ENCODE measurements at regions not wholly inside any gene's neighbourhood (a gene's known extent, or its start where the extent isn't known, plus 50 kb on each side); places are given as distances from the start of the nearest gene placed in this dataset.

GRCh38 chr3:159789742-159790635 is 198.6 kb upstream of the IL12A start:
- Histone ChIP-seq H3K36me3 (ENCODE audit: control insufficient read depth in 2 of 3, insufficient read depth in 3 of 3, low read length in 3 of 3) (no peaks in the 10 kb centered on the region), H3K27ac (ENCODE audit: low read depth, low read length) (no peak overlapping the region), H3K27me3 (ENCODE audit: control insufficient read depth in 2 of 2, insufficient read depth in 2 of 2, low read length in 2 of 2) (no peaks in the 10 kb centered on the region), H3K4me3 (ENCODE audit: low read length) (no peak overlapping the region), H3K9me3 (ENCODE audit: control insufficient read depth in 2 of 3, low read length in 3 of 3) (no peaks in the 10 kb centered on the region), H3K4me1 (ENCODE audit: control insufficient read depth in 2 of 2, insufficient read depth in 2 of 2, low read length in 2 of 2) (no peaks in the 10 kb centered on the region)
- DNase-seq (no peak), ATAC-seq (no peak)
- CTCF ChIA-PET, result no interaction called here
- peaks cover 7 to 18% (median 9%) of the 10 kb centered on the region in 5 donors for H3K27me3 Mint-ChIP-seq
- POLR2A ChIA-PET, result no interaction called here
- no peak overlapping the region for H3K4me3 Mint-ChIP-seq
- H3K4me1 Mint-ChIP-seq, result no peaks in the 10 kb centered on the region
- H3K36me3 Mint-ChIP-seq, result no peaks in the 10 kb centered on the region
- no peak overlapping the region for H3K27ac Mint-ChIP-seq
- no peaks in the 10 kb centered on the region for H3K9me3 Mint-ChIP-seq
- intact Hi-C loops (cut with micrococcal nuclease), result no loop called here

DNA sequence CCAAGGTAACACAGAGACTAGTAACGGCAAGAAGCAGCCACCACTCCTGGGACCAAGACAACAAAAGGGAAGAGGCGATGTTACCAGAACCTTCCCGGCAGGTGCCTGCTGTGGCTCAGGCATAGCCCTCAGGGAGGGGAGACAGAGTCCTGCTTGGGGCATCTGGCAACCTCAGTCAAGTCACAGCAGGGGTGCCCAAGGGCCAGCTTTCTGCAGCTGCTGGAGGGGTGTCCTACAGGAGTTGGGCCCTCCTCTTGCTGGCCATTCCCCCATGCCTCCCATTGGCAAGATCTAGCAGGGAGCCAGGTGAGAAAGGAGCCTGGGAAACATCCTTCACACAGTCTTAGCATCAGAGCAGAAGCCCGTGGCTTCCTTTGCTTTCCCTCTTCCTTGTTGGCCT is 197.3 kb upstream of the IL12A start:
- CTCF ChIA-PET, result no interaction called here
- H3K4me3 Mint-ChIP-seq, result no peak overlapping the region

DNA sequence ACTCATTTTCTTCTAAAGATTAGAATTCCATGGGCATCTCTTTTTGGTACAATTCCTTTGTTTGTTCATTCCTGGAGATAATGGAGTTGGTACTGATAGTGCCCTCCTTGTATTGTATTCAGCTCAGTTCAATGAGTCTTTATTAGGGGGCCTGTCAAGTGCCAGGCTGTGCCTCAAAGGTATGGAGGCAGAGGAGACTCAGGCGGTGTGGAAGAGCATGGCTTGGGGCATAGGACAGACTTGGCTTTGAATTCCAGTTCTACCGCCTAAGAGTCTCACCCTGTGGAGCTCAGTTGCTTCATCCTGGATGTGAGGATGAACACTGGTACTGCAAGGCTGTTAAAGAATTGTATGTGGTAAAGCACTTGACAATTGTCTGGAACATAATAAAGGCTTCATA is 196.6 kb upstream of the IL12A start:
- peaks cover 6 to 17% (median 10%) of the 10 kb centered on the region in 5 donors for H3K27me3 Mint-ChIP-seq
- no peaks in the 10 kb centered on the region for H3K4me1 Mint-ChIP-seq
- no peak overlapping the region for H3K27ac ChIP-seq (ENCODE audit: low read depth, low read length)
- H3K36me3 Mint-ChIP-seq, result no peaks in the 10 kb centered on the region
- H3K9me3 Mint-ChIP-seq, result no peaks in the 10 kb centered on the region
- ChIA-PET POLR2A (no interaction called here), CTCF (no interaction called here)
- ATAC-seq (no peak), DNase-seq (no peak)
- intact Hi-C loops (cut with micrococcal nuclease), result no loop called here
- H3K4me1 ChIP-seq (ENCODE audit: control insufficient read depth in 2 of 2, insufficient read depth in 2 of 2, low read length in 2 of 2), result no peaks in the 10 kb centered on the region
- H3K36me3 ChIP-seq (ENCODE audit: control insufficient read depth in 2 of 3, insufficient read depth in 3 of 3, low read length in 3 of 3), result no peaks in the 10 kb centered on the region
- no peak overlapping the region for H3K4me3 ChIP-seq (ENCODE audit: low read length)
- no peak overlapping the region for H3K4me3 Mint-ChIP-seq
- H3K27me3 ChIP-seq (ENCODE audit: control insufficient read depth in 2 of 2, insufficient read depth in 2 of 2, low read length in 2 of 2), result no peaks in the 10 kb centered on the region
- H3K9me3 ChIP-seq (ENCODE audit: control insufficient read depth in 2 of 3, low read length in 3 of 3), result no peaks in the 10 kb centered on the region
- H3K27ac Mint-ChIP-seq, result no peak overlapping the region

More for the DNA sequence above, 197.3 kb upstream of the IL12A start:
- DNase-seq (no peak), ATAC-seq (no peak)
- Histone ChIP-seq H3K36me3 (ENCODE audit: control insufficient read depth in 2 of 3, insufficient read depth in 3 of 3, low read length in 3 of 3) (no peaks in the 10 kb centered on the region), H3K4me1 (ENCODE audit: control insufficient read depth in 2 of 2, insufficient read depth in 2 of 2, low read length in 2 of 2) (no peaks in the 10 kb centered on the region), H3K27me3 (ENCODE audit: control insufficient read depth in 2 of 2, insufficient read depth in 2 of 2, low read length in 2 of 2) (no peaks in the 10 kb centered on the region), H3K4me3 (ENCODE audit: low read length) (no peak overlapping the region), H3K27ac (ENCODE audit: low read depth, low read length) (no peak overlapping the region), H3K9me3 (ENCODE audit: control insufficient read depth in 2 of 3, low read length in 3 of 3) (no peaks in the 10 kb centered on the region)
- Mint-ChIP-seq H3K9me3 (no peaks in the 10 kb centered on the region), H3K27ac (no peak overlapping the region), H3K36me3 (no peaks in the 10 kb centered on the region), H3K27me3 (peaks cover 6 to 17% (median 11%) of the 10 kb centered on the region in 5 donors), H3K4me1 (no peaks in the 10 kb centered on the region)
- POLR2A ChIA-PET, result no interaction called here
- intact Hi-C loops (cut with micrococcal nuclease), result no loop called here

DNA sequence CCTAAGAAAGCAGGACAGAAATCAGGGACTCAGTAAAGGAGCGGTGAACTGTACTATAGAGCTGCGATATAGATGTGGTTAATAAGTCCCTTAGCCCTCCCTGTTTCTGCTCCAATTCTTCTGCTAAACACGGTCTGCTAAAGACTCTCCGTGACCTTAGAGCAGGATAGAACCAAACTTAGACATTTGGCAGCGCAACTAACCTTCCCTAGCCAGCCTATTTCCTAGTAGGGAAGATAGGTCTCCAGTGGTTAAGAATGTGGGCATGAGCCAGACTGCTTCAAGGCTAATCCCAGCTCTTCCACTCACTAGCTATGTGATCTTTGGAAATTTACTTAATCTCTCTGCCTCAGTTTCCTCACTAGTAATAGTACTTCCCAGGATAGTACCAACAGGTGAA is 193.6 kb upstream of the IL12A start:
- Mint-ChIP-seq H3K9me3 (peaks cover 0 to 2% (median 0%) of the 10 kb centered on the region in 11 donors), H3K36me3 (no peaks in the 10 kb centered on the region), H3K27ac (no peak overlapping the region), H3K4me3 (no peak overlapping the region), H3K4me1 (no peaks in the 10 kb centered on the region), H3K27me3 (peaks cover 1 to 20% (median 11%) of the 10 kb centered on the region in 5 donors)
- no peaks in the 10 kb centered on the region for H3K36me3 ChIP-seq (ENCODE audit: control insufficient read depth in 2 of 3, insufficient read depth in 3 of 3, low read length in 3 of 3)
- CTCF ChIA-PET, result no interaction called here
- POLR2A ChIA-PET, result no interaction called here
- H3K27me3 ChIP-seq (ENCODE audit: control insufficient read depth in 2 of 2, insufficient read depth in 2 of 2, low read length in 2 of 2), result no peaks in the 10 kb centered on the region
- no peaks in the 10 kb centered on the region for H3K9me3 ChIP-seq (ENCODE audit: control insufficient read depth in 2 of 3, low read length in 3 of 3)
- H3K27ac ChIP-seq (ENCODE audit: low read depth, low read length), result no peak overlapping the region
- no peaks in the 10 kb centered on the region for H3K4me1 ChIP-seq (ENCODE audit: control insufficient read depth in 2 of 2, insufficient read depth in 2 of 2, low read length in 2 of 2)
- ATAC-seq (no peak), DNase-seq (no peak)
- intact Hi-C loops (cut with micrococcal nuclease), result no loop called here
- no peak overlapping the region for H3K4me3 ChIP-seq (ENCODE audit: low read length)

- Histone ChIP-seq H3K4me1 (ENCODE audit: control insufficient read depth in 2 of 2, insufficient read depth in 2 of 2, low read length in 2 of 2) (no peaks in the 10 kb centered on the region), H3K4me3 (ENCODE audit: low read length) (no peak overlapping the region), H3K36me3 (ENCODE audit: control insufficient read depth in 2 of 3, insufficient read depth in 3 of 3, low read length in 3 of 3) (no peaks in the 10 kb centered on the region), H3K9me3 (ENCODE audit: control insufficient read depth in 2 of 3, low read length in 3 of 3) (no peaks in the 10 kb centered on the region), H3K27me3 (ENCODE audit: control insufficient read depth in 2 of 2, insufficient read depth in 2 of 2, low read length in 2 of 2) (no peaks in the 10 kb centered on the region), H3K27ac (ENCODE audit: low read depth, low read length) (no peak overlapping the region)
- Mint-ChIP-seq H3K4me3 (no peak overlapping the region), H3K4me1 (no peaks in the 10 kb centered on the region), H3K27me3 (peaks cover 6 to 20% (median 11%) of the 10 kb centered on the region in 5 donors), H3K27ac (no peak overlapping the region), H3K9me3 (peaks cover 0 to 2% (median 0%) of the 10 kb centered on the region in 11 donors), H3K36me3 (no peaks in the 10 kb centered on the region)
- DNase-seq (no peak), ATAC-seq (no peak)
- ChIA-PET POLR2A (no interaction called here), CTCF (no interaction called here)
- intact Hi-C loops (cut with micrococcal nuclease), result no loop called here
Measured at GRCh38 chr3:159795681-159796175, 192.9 kb upstream of the IL12A start.

- Mint-ChIP-seq H3K27ac (no peak overlapping the region), H3K4me3 (no peak overlapping the region), H3K9me3 (peaks cover 0 to 2% (median 0%) of the 10 kb centered on the region in 11 donors), H3K27me3 (peaks cover 6 to 24% (median 8%) of the 10 kb centered on the region in 5 donors), H3K36me3 (no peaks in the 10 kb centered on the region), H3K4me1 (no peaks in the 10 kb centered on the region)
- intact Hi-C loops (cut with micrococcal nuclease), result no loop called here
- ChIA-PET POLR2A (no interaction called here), CTCF (no interaction called here)
- H3K4me1 ChIP-seq (ENCODE audit: control insufficient read depth in 2 of 2, insufficient read depth in 2 of 2, low read length in 2 of 2), result no peaks in the 10 kb centered on the region
- H3K9me3 ChIP-seq (ENCODE audit: control insufficient read depth in 2 of 3, low read length in 3 of 3), result no peaks in the 10 kb centered on the region
- H3K27me3 ChIP-seq (ENCODE audit: control insufficient read depth in 2 of 2, insufficient read depth in 2 of 2, low read length in 2 of 2), result no peaks in the 10 kb centered on the region
- no peak overlapping the region for H3K27ac ChIP-seq (ENCODE audit: low read depth, low read length)
- no peak for DNase-seq
- H3K36me3 ChIP-seq (ENCODE audit: control insufficient read depth in 2 of 3, insufficient read depth in 3 of 3, low read length in 3 of 3), result no peaks in the 10 kb centered on the region
- H3K4me3 ChIP-seq (ENCODE audit: low read length), result no peak overlapping the region
- no peak for ATAC-seq
Measured at GRCh38 chr3:159796226-159796625, 192.4 kb upstream of the IL12A start.

DNA sequence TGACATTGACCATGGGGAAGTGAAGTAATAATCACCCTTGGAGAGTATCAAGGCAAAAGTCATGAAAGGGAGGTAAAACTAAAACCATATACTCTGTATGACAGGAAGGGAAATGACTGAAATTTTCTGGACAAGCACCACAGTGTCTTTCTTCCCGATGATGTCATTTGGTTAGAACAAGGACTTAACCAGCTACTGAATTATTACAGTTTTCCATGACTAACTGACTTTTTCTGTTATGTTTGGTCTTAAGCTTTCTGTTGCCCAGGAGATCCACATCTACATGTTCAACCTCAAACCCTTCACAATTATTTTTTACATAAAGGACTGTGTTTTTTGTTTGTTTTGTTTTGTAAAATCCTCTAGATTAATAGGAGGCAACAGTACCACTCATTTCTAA is 191.9 kb upstream of the IL12A start:
- H3K27ac Mint-ChIP-seq, result no peak overlapping the region
- H3K4me3 Mint-ChIP-seq, result no peak overlapping the region
- peaks cover 6 to 24% (median 8%) of the 10 kb centered on the region in 5 donors for H3K27me3 Mint-ChIP-seq
- Histone ChIP-seq H3K27ac (ENCODE audit: low read depth, low read length) (no peak overlapping the region), H3K27me3 (ENCODE audit: control insufficient read depth in 2 of 2, insufficient read depth in 2 of 2, low read length in 2 of 2) (no peaks in the 10 kb centered on the region), H3K9me3 (ENCODE audit: control insufficient read depth in 2 of 3, low read length in 3 of 3) (no peaks in the 10 kb centered on the region), H3K4me3 (ENCODE audit: low read length) (no peak overlapping the region), H3K36me3 (ENCODE audit: control insufficient read depth in 2 of 3, insufficient read depth in 3 of 3, low read length in 3 of 3) (no peaks in the 10 kb centered on the region), H3K4me1 (ENCODE audit: control insufficient read depth in 2 of 2, insufficient read depth in 2 of 2, low read length in 2 of 2) (no peaks in the 10 kb centered on the region)
- H3K36me3 Mint-ChIP-seq, result no peaks in the 10 kb centered on the region
- DNase-seq, result no peak
- ChIA-PET POLR2A (no interaction called here), CTCF (no interaction called here)
- no peak for ATAC-seq
- H3K9me3 Mint-ChIP-seq, result peaks cover 0 to 2% (median 0%) of the 10 kb centered on the region in 11 donors
- no peaks in the 10 kb centered on the region for H3K4me1 Mint-ChIP-seq
- intact Hi-C loops (cut with micrococcal nuclease), result no loop called here
